HCT116 (cell line): ENCODE measurements at regions not wholly inside any gene's neighbourhood (a gene's known extent, or its start where the extent isn't known, plus 50 kb on each side); places are given as distances from the start of the nearest gene placed in this dataset.

Experiments
- ATAC-seq: fragments of 200-7000 bp; cut with Tn5 transposase; 2 replicates; pipeline ENCODE4 v1.9.1; 2020; ENCODE audit warnings: mild to moderate bottlenecking, moderate library complexity
- BruUV-seq: library from RNA; stranded (reverse); fragments of 400-500 nt; replicated peaks from 2 replicates; lab custom pipeline; 2021; lab: Mats Ljungman, UMichigan
- CTCF ChIA-PET: fragments of 300-600 bp; sonication (Branson Sonifier 250); formaldehyde crosslinking; loops from one replicate; lab custom pipeline; 2021; ENCODE audit warnings: antibody characterized with exemption; lab: Charles Lee
- POLR2A ChIA-PET: fragments of 300-600, 350-600 bp; sonication (Branson Sonifier 250); formaldehyde crosslinking; loops from one replicate; lab custom pipeline; 2021; ENCODE audit warnings: antibody characterized with exemption; lab: Charles Lee
- RAD21 ChIA-PET, 2 experiments: fragments of 300-600 bp; sonication (Branson Sonifier 250); formaldehyde crosslinking; loops; one replicate each; lab custom pipeline; 2023; ENCODE audit warnings: low total read pairs in 2 of 2; ENCODE audit not compliant: uncharacterized antibody in 2 of 2, unreplicated experiment in 2 of 2, low non-redundant PET in 1 of 2; lab: Charles Lee
- DNase-seq: peaks from one replicate; pipeline ENCODE4 v3.0.0-alpha.2; 2010; ENCODE audit warnings: low read depth, low spot score
- H2AFZ ChIP-seq: fragments of 200-600 bp; shearing (Covaris generic), sonication (generic); 2 replicates; pipeline ENCODE4 v1.6.1; 2017; ENCODE audit warnings: low read depth, mixed run types, mixed read lengths, antibody characterized with exemption, low read length; ENCODE audit not compliant: poor library complexity, severe bottlenecking
- H3K27ac ChIP-seq: 2 replicates; pipeline ENCODE4 v1.5.1; 2012; ENCODE audit warnings: low read depth, low read length
- H3K27me3 ChIP-seq: fragments of 200-600 bp; sonication (generic); 2 replicates; pipeline ENCODE4 v1.6.1; 2016; ENCODE audit warnings: mixed run types, low read length, mixed read lengths; ENCODE audit not compliant: insufficient read depth
- H3K36me3 ChIP-seq, 2 experiments: fragments of 200-500 bp in 1 of 2; fragments of 200-600 bp in 1 of 2; sonication (Bioruptor generic) in 1 of 2; sonication (generic) in 1 of 2; 2 replicates each; pipeline versions ENCODE4 v1.5.1 to v1.6.1; 2014 to 2016; ENCODE audit warnings: low read length in 2 of 2, inconsistent platforms in 1 of 2, mixed read lengths in 1 of 2, mixed run types in 1 of 2; ENCODE audit not compliant: insufficient read depth in 2 of 2, control insufficient read depth in 1 of 2
- H3K4me1 ChIP-seq, 2 experiments: fragments of 200-600 bp in 1 of 2; sonication (generic) in 1 of 2; 2 replicates each; pipeline versions ENCODE4 v1.5.1 to v1.6.1; 2012 to 2017; ENCODE audit warnings: low read length in 2 of 2, inconsistent platforms in 1 of 2, mild to moderate bottlenecking in 1 of 2, mixed read lengths in 1 of 2, mixed run types in 1 of 2, moderate library complexity in 1 of 2; ENCODE audit not compliant: insufficient read depth in 2 of 2, control insufficient read depth in 1 of 2
- H3K4me2 ChIP-seq: fragments of 200-600 bp; sonication (generic); 2 replicates; pipeline ENCODE4 v1.6.1; 2017; ENCODE audit warnings: mixed run types, low read length, mixed read lengths
- H3K4me3 ChIP-seq, 2 experiments: fragments of 200-600 bp in 1 of 2; sonication (generic) in 1 of 2; replicated peaks in 1 of 2; 2 replicates each; pipeline ENCODE4 v1.5.1; 2011 to 2016; ENCODE audit warnings: low read length in 2 of 2, control low read depth in 1 of 2, low read depth in 1 of 2, mild to moderate bottlenecking in 1 of 2, mixed read lengths in 1 of 2, mixed run types in 1 of 2
- H3K79me2 ChIP-seq: fragments of 200-600 bp; sonication (generic); 2 replicates; pipeline ENCODE4 v1.6.1; 2017; ENCODE audit warnings: mild to moderate bottlenecking, mixed run types, low read length, moderate library complexity, mixed read lengths; ENCODE audit not compliant: insufficient read depth
- H3K9ac ChIP-seq: fragments of 200-600 bp; sonication (generic); 2 replicates; pipeline ENCODE4 v1.6.1; 2016; ENCODE audit warnings: low read length, mixed read lengths
- H3K9me2 ChIP-seq: fragments of 200-600 bp; sonication (generic), shearing (Covaris generic); 2 replicates; pipeline ENCODE4 v1.6.1; 2017; ENCODE audit warnings: mixed run types, mild to moderate bottlenecking, moderate library complexity; ENCODE audit not compliant: insufficient read depth
- H3K9me3 ChIP-seq, 2 experiments: fragments of 200-500 bp in 1 of 2; fragments of 200-600 bp in 1 of 2; sonication (Bioruptor generic) in 1 of 2; sonication (generic) in 1 of 2; 2 replicates each; pipeline ENCODE4 v1.6.1; 2014 to 2017; ENCODE audit warnings: low read length in 2 of 2, mixed read lengths in 2 of 2, inconsistent platforms in 1 of 2, low read depth in 1 of 2, mild to moderate bottlenecking in 1 of 2, mixed run types in 1 of 2, moderate library complexity in 1 of 2; ENCODE audit not compliant: control insufficient read depth in 1 of 2, insufficient read depth in 1 of 2
- H4K20me1 ChIP-seq: fragments of 200-600 bp; sonication (generic), shearing (Covaris generic); 2 replicates; pipeline ENCODE4 v1.6.1; 2017; ENCODE audit warnings: mixed run types, mild to moderate bottlenecking, moderate library complexity; ENCODE audit not compliant: insufficient read depth
- EGR1 ChIP-seq: IDR thresholded peaks from 2 replicates; pipeline ENCODE4 v1.6.1; 2012; ENCODE audit warnings: low read depth
- EZH2phosphoT487 ChIP-seq: fragments of 200-600 bp; IDR thresholded peaks from 2 replicates; pipeline ENCODE4 v1.6.1; 2018; ENCODE audit warnings: antibody characterized with exemption, borderline replicate concordance
- POLR2A ChIP-seq: IDR thresholded peaks from 2 replicates; pipeline ENCODE4 v1.7.0; 2011; ENCODE audit warnings: borderline replicate concordance; ENCODE audit not compliant: insufficient read depth, insufficient read length; ENCODE audit errors: extremely low read depth
- POLR2AphosphoS5 ChIP-seq: IDR thresholded peaks from 2 replicates; pipeline ENCODE4 v1.6.1; 2011; ENCODE audit warnings: mild to moderate bottlenecking, low read depth, low read length, moderate library complexity
- RAD21 ChIP-seq: IDR thresholded peaks from 2 replicates; pipeline ENCODE4 v1.6.1; 2012; ENCODE audit warnings: low read depth, mild to moderate bottlenecking
- SIN3A ChIP-seq: IDR thresholded peaks from 2 replicates; pipeline ENCODE4 v1.6.1; 2012; ENCODE audit warnings: low read depth
- SP1 ChIP-seq: IDR thresholded peaks from 2 replicates; pipeline ENCODE4 v1.6.1; 2012; ENCODE audit warnings: low read depth
- intact Hi-C: fragments of 100-400 bp; cut with micrococcal nuclease; formaldehyde crosslinking; loops from 2 replicates; pipeline ENCODE4 v1.10.0; 2022
- TF ChIP-seq, protein P1 (sequence below): IDR thresholded peaks from 2 replicates; pipeline ENCODE4 v1.6.1; 2012; ENCODE audit warnings: low read depth

DNA sequence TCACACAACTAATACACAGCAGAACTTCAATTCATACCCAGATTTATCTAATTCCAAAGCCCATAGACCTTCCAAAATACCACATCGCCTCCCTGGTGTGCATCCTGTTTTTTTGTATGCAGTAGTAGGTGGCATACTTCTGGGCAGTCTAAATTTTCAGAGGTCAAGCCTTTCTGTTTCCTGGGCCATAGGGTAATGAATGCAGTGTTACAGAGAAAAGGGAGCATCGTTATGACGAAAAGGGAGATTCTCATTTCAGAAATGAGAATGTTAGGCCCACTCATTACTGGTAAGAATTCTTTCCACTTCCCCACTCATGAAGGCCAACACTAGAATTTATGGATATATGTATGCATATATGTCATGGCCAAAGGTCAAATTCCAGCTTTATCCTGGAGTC is 267.8 kb upstream of the ASIC2 start:
- Histone ChIP-seq H3K4me3 (no peak overlapping the region), H3K79me2 (no peaks in the 10 kb centered on the region), H3K9me3 (peaks cover 0 to 13% of the 10 kb centered on the region in 2 experiments; a peak in 2 of 4 replicates), H3K4me2 (no peak overlapping the region), H3K9ac (no peak overlapping the region), H3K27me3 (no peaks in the 10 kb centered on the region), H3K27ac (no peak overlapping the region)
- no peak for DNase-seq
- ChIA-PET POLR2A (no interaction called here), CTCF (no interaction called here)
- no TSS peak for BruUV-seq
- TF ChIP-seq SIN3A (no peak), POLR2A (no peak), SP1 (no peak), EZH2phosphoT487 (no peak), RAD21 (no peak), EGR1 (no peak), POLR2AphosphoS5 (no peak)
- TF ChIP-seq, protein P1, sequence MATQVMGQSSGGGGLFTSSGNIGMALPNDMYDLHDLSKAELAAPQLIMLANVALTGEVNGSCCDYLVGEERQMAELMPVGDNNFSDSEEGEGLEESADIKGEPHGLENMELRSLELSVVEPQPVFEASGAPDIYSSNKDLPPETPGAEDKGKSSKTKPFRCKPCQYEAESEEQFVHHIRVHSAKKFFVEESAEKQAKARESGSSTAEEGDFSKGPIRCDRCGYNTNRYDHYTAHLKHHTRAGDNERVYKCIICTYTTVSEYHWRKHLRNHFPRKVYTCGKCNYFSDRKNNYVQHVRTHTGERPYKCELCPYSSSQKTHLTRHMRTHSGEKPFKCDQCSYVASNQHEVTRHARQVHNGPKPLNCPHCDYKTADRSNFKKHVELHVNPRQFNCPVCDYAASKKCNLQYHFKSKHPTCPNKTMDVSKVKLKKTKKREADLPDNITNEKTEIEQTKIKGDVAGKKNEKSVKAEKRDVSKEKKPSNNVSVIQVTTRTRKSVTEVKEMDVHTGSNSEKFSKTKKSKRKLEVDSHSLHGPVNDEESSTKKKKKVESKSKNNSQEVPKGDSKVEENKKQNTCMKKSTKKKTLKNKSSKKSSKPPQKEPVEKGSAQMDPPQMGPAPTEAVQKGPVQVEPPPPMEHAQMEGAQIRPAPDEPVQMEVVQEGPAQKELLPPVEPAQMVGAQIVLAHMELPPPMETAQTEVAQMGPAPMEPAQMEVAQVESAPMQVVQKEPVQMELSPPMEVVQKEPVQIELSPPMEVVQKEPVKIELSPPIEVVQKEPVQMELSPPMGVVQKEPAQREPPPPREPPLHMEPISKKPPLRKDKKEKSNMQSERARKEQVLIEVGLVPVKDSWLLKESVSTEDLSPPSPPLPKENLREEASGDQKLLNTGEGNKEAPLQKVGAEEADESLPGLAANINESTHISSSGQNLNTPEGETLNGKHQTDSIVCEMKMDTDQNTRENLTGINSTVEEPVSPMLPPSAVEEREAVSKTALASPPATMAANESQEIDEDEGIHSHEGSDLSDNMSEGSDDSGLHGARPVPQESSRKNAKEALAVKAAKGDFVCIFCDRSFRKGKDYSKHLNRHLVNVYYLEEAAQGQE, result no peak
- TF ChIP-seq, all 23 proteins: peak for 0
- Histone ChIP-seq H3K9me2 (no peaks in the 10 kb centered on the region), H3K36me3 (no peaks in the 10 kb centered on the region), H4K20me1 (no peaks in the 10 kb centered on the region), H3K4me1 (no peaks in the 10 kb centered on the region), H2AFZ (no peak overlapping the region)
- intact Hi-C loops, result no loop called here
- no peak for ATAC-seq
- RAD21 ChIA-PET, result no interaction called here
